Activated gamma-delta T cell treated with Interleukin-2 at 50 U/mL for 16 hours (primary cell): ENCODE measurements at regions not wholly inside any gene's neighbourhood (a gene's known extent, or its start where the extent isn't known, plus 50 kb on each side); places are given as distances from the start of the nearest gene placed in this dataset.
"Not testable (repeated sequence)": the region's sequence is repeated elsewhere in the genome, so short reads cannot be mapped to it uniquely, and the experiment has no call there.

Experiments used
- DNase-seq: peaks from one replicate; pipeline ENCODE4 v3.0.0-alpha.2; 2020

GRCh38 chr7:150110882-150111281 is 212.3 kb upstream of the LRRC61 start:
- DNase-seq, result not testable (repeated sequence)

GRCh38 chr7:150111373-150112139 is 211.6 kb upstream of the LRRC61 start:
- DNase-seq, result not testable (repeated sequence)

GRCh38 chr7:150113301-150113700 is 209.9 kb upstream of the LRRC61 start:
- not testable (repeated sequence) for DNase-seq

GRCh38 chr7:150114591-150114990 is 208.6 kb upstream of the LRRC61 start:
- not testable (repeated sequence) for DNase-seq

- not testable (repeated sequence) for DNase-seq
These were observed 203.2 kb upstream of the LRRC61 start for GRCh38 chr7:150119966-150120365.

- DNase-seq, result not testable (repeated sequence)
These were observed 197.3 kb upstream of the LRRC61 start for GRCh38 chr7:150125831-150126230.

- not testable (repeated sequence) for DNase-seq
These were observed 188.7 kb upstream of the LRRC61 start for GRCh38 chr7:150134451-150134850.

GRCh38 chr7:150135620-150136190 is 187.4 kb upstream of the LRRC61 start:
- not testable (repeated sequence) for DNase-seq

- DNase-seq, result not testable (repeated sequence)
These were observed 183.3 kb upstream of the LRRC61 start for GRCh38 chr7:150139840-150140239.

- DNase-seq, result not testable (repeated sequence)
These were observed 181.4 kb upstream of the LRRC61 start for GRCh38 chr7:150141525-150142345.

- not testable (repeated sequence) for DNase-seq
These were observed 177.0 kb upstream of the LRRC61 start for GRCh38 chr7:150146124-150146523.

- DNase-seq, result not testable (repeated sequence)
These were observed 175.6 kb upstream of the LRRC61 start for GRCh38 chr7:150147524-150147923.

GRCh38 chr7:150156015-150156414 is 167.1 kb upstream of the LRRC61 start:
- not testable (repeated sequence) for DNase-seq

- not testable (repeated sequence) for DNase-seq
These were observed 164.5 kb upstream of the LRRC61 start for GRCh38 chr7:150158696-150159095.

GRCh38 chr7:150169515-150169914 is 153.6 kb upstream of the LRRC61 start:
- DNase-seq, result not testable (repeated sequence)

- DNase-seq, result not testable (repeated sequence)
These were observed 153.1 kb upstream of the LRRC61 start for GRCh38 chr7:150169943-150170490.

- not testable (repeated sequence) for DNase-seq
These were observed 139.6 kb upstream of the LRRC61 start for GRCh38 chr7:150183602-150184001.

- DNase-seq, result not testable (repeated sequence)
These were observed 133.2 kb upstream of the LRRC61 start for GRCh38 chr7:150189963-150190362.

GRCh38 chr7:150192541-150192940 is 130.6 kb upstream of the LRRC61 start:
- not testable (repeated sequence) for DNase-seq

- DNase-seq, result not testable (repeated sequence)
These were observed 129.3 kb upstream of the LRRC61 start for GRCh38 chr7:150193866-150194265.
